Activated naive CD4-positive, alpha-beta T cell treated with anti-CD3 and anti-CD28 coated beads, Interleukin-2, amount 10 ng/mL, durations not matched to agents 7 days and 5 days (primary cell): ENCODE measurements at regions not wholly inside any gene's neighbourhood (a gene's known extent, or its start where the extent isn't known, plus 50 kb on each side); places are given as distances from the start of the nearest gene placed in this dataset.

Experiments used
- CTCF ChIA-PET: fragments of 350-600 bp; sonication (Branson Sonifier 250); formaldehyde crosslinking; loops from one replicate; lab custom pipeline; 2021; ENCODE audit warnings: antibody characterized with exemption; lab: Charles Lee
- DNase-seq: peaks from one replicate; pipeline ENCODE4 v3.0.0-alpha.2; 2020
- H3K27ac Mint-ChIP-seq: one replicate; pipeline ENCODE4 v1.8.0; 2021; ENCODE audit warnings: mild to moderate bottlenecking, moderate library complexity, mixed read lengths
- H3K27me3 Mint-ChIP-seq: one replicate; pipeline ENCODE4 v1.8.0; 2021; ENCODE audit warnings: mild to moderate bottlenecking, mixed read lengths
- H3K36me3 Mint-ChIP-seq: one replicate; pipeline ENCODE4 v1.8.0; 2021; ENCODE audit warnings: mixed read lengths
- H3K4me1 Mint-ChIP-seq: one replicate; pipeline ENCODE4 v1.8.0; 2021; ENCODE audit warnings: mixed read lengths
- H3K4me3 Mint-ChIP-seq: one replicate; pipeline ENCODE4 v1.8.0; 2021; ENCODE audit warnings: mild to moderate bottlenecking, moderate library complexity, mixed read lengths
- H3K9me3 Mint-ChIP-seq: one replicate; pipeline ENCODE4 v1.8.0; 2021; ENCODE audit warnings: mixed read lengths

- CTCF ChIA-PET, result no interaction called here
- Mint-ChIP-seq H3K4me3 (no peak overlapping the region), H3K36me3 (no peaks in the 10 kb centered on the region), H3K27me3 (no peaks in the 10 kb centered on the region), H3K4me1 (no peaks in the 10 kb centered on the region), H3K9me3 (no peaks in the 10 kb centered on the region), H3K27ac (no peak overlapping the region)
- no peak for DNase-seq
Observed at GRCh38 chr12:115419145-115419646, 735.2 kb upstream of the TBX3 start.

- Mint-ChIP-seq H3K27me3 (no peaks in the 10 kb centered on the region), H3K9me3 (no peaks in the 10 kb centered on the region), H3K4me1 (no peaks in the 10 kb centered on the region), H3K27ac (no peak overlapping the region), H3K36me3 (no peaks in the 10 kb centered on the region), H3K4me3 (no peak overlapping the region)
- CTCF ChIA-PET, result no interaction called here
- DNase-seq, result no peak
Observed at GRCh38 chr12:115417610-115418009, 733.6 kb upstream of the TBX3 start.

- Mint-ChIP-seq H3K27ac (no peak overlapping the region), H3K4me3 (no peak overlapping the region), H3K4me1 (no peaks in the 10 kb centered on the region), H3K27me3 (no peaks in the 10 kb centered on the region), H3K36me3 (no peaks in the 10 kb centered on the region), H3K9me3 (no peaks in the 10 kb centered on the region)
- CTCF ChIA-PET, result no interaction called here
- no peak for DNase-seq
Observed at GRCh38 chr12:115416869-115417268, 732.9 kb upstream of the TBX3 start.

- H3K27ac Mint-ChIP-seq, result no peak overlapping the region
- CTCF ChIA-PET, result no interaction called here
- H3K4me1 Mint-ChIP-seq, result no peaks in the 10 kb centered on the region
- no peaks in the 10 kb centered on the region for H3K36me3 Mint-ChIP-seq
- no peak for DNase-seq
- no peaks in the 10 kb centered on the region for H3K27me3 Mint-ChIP-seq
- no peak overlapping the region for H3K4me3 Mint-ChIP-seq
- peaks cover 2% of the 10 kb centered on the region for H3K9me3 Mint-ChIP-seq
Observed at GRCh38 chr12:115413626-115414025, 729.7 kb upstream of the TBX3 start.

- H3K4me1 Mint-ChIP-seq, result no peaks in the 10 kb centered on the region
- CTCF ChIA-PET, result no interaction called here
- no peaks in the 10 kb centered on the region for H3K27me3 Mint-ChIP-seq
- H3K4me3 Mint-ChIP-seq, result no peak overlapping the region
- no peak overlapping the region for H3K27ac Mint-ChIP-seq
- H3K36me3 Mint-ChIP-seq, result no peaks in the 10 kb centered on the region
- H3K9me3 Mint-ChIP-seq, result peaks cover 2% of the 10 kb centered on the region
- no peak for DNase-seq
Observed at GRCh38 chr12:115412831-115413230, 728.9 kb upstream of the TBX3 start.

GRCh38 chr12:115411121-115411520 lies 727.1 kb upstream of the TBX3 start:
- H3K4me3 Mint-ChIP-seq, result no peak overlapping the region
- DNase-seq, result no peak
- H3K36me3 Mint-ChIP-seq, result no peaks in the 10 kb centered on the region
- CTCF ChIA-PET, result no interaction called here
- H3K27ac Mint-ChIP-seq, result no peak overlapping the region
- no peaks in the 10 kb centered on the region for H3K4me1 Mint-ChIP-seq
- peaks cover 2% of the 10 kb centered on the region for H3K9me3 Mint-ChIP-seq
- no peaks in the 10 kb centered on the region for H3K27me3 Mint-ChIP-seq

GRCh38 chr12:115408642-115409041 lies 724.7 kb upstream of the TBX3 start:
- Mint-ChIP-seq H3K27ac (no peak overlapping the region), H3K27me3 (no peaks in the 10 kb centered on the region), H3K4me3 (no peak overlapping the region), H3K4me1 (no peaks in the 10 kb centered on the region), H3K36me3 (no peaks in the 10 kb centered on the region), H3K9me3 (peaks cover 5% of the 10 kb centered on the region)
- DNase-seq, result no peak
- CTCF ChIA-PET, result interaction anchor here (1.4 kb wide), 1 partner anchor 19 kb away, joined by 3 read pairs; no protein-coding TSS in a partner anchor

- Mint-ChIP-seq H3K36me3 (no peaks in the 10 kb centered on the region), H3K4me1 (no peaks in the 10 kb centered on the region), H3K27ac (no peak overlapping the region), H3K27me3 (no peaks in the 10 kb centered on the region), H3K9me3 (peaks cover 5% of the 10 kb centered on the region), H3K4me3 (no peak overlapping the region)
- no peak for DNase-seq
- CTCF ChIA-PET, result no interaction called here
Observed at GRCh38 chr12:115407723-115408122, 723.7 kb upstream of the TBX3 start.

GRCh38 chr12:115407036-115407435 lies 723.1 kb upstream of the TBX3 start:
- H3K4me3 Mint-ChIP-seq, result no peak overlapping the region
- CTCF ChIA-PET, result no interaction called here
- H3K36me3 Mint-ChIP-seq, result no peaks in the 10 kb centered on the region
- no peak for DNase-seq
- no peak overlapping the region for H3K27ac Mint-ChIP-seq
- peaks cover 7% of the 10 kb centered on the region for H3K9me3 Mint-ChIP-seq
- no peaks in the 10 kb centered on the region for H3K4me1 Mint-ChIP-seq
- no peaks in the 10 kb centered on the region for H3K27me3 Mint-ChIP-seq

- CTCF ChIA-PET, result no interaction called here
- DNase-seq, result no peak
- no peaks in the 10 kb centered on the region for H3K27me3 Mint-ChIP-seq
- H3K36me3 Mint-ChIP-seq, result no peaks in the 10 kb centered on the region
- no peak overlapping the region for H3K27ac Mint-ChIP-seq
- H3K9me3 Mint-ChIP-seq, result peaks cover 7% of the 10 kb centered on the region
- H3K4me3 Mint-ChIP-seq, result no peak overlapping the region
- no peaks in the 10 kb centered on the region for H3K4me1 Mint-ChIP-seq
Observed at GRCh38 chr12:115405471-115405860, 721.5 kb upstream of the TBX3 start.

GRCh38 chr12:115404761-115405470 lies 720.9 kb upstream of the TBX3 start:
- CTCF ChIA-PET, result no interaction called here
- Mint-ChIP-seq H3K36me3 (no peaks in the 10 kb centered on the region), H3K4me3 (no peak overlapping the region), H3K9me3 (peaks cover 7% of the 10 kb centered on the region), H3K27me3 (no peaks in the 10 kb centered on the region), H3K4me1 (no peaks in the 10 kb centered on the region), H3K27ac (no peak overlapping the region)
- no peak for DNase-seq

GRCh38 chr12:115403689-115404088 lies 719.7 kb upstream of the TBX3 start:
- no peak for DNase-seq
- no peaks in the 10 kb centered on the region for H3K4me1 Mint-ChIP-seq

GRCh38 chr12:115403253-115403652 lies 719.3 kb upstream of the TBX3 start:
- Mint-ChIP-seq H3K27ac (no peak overlapping the region), H3K36me3 (no peaks in the 10 kb centered on the region), H3K27me3 (no peaks in the 10 kb centered on the region), H3K4me3 (no peak overlapping the region), H3K4me1 (no peaks in the 10 kb centered on the region), H3K9me3 (peaks cover 8% of the 10 kb centered on the region)
- CTCF ChIA-PET, result no interaction called here
- no peak for DNase-seq

More at GRCh38 chr12:115403689-115404088, 719.7 kb upstream of the TBX3 start:
- no peak overlapping the region for H3K4me3 Mint-ChIP-seq
- CTCF ChIA-PET, result no interaction called here
- no peaks in the 10 kb centered on the region for H3K27me3 Mint-ChIP-seq
- H3K27ac Mint-ChIP-seq, result no peak overlapping the region
- peaks cover 7% of the 10 kb centered on the region for H3K9me3 Mint-ChIP-seq
- no peaks in the 10 kb centered on the region for H3K36me3 Mint-ChIP-seq

- H3K4me3 Mint-ChIP-seq, result no peak overlapping the region
- CTCF ChIA-PET, result no interaction called here
- no peaks in the 10 kb centered on the region for H3K36me3 Mint-ChIP-seq
- H3K27me3 Mint-ChIP-seq, result no peaks in the 10 kb centered on the region
- H3K9me3 Mint-ChIP-seq, result peaks cover 13% of the 10 kb centered on the region
- no peak for DNase-seq
- H3K27ac Mint-ChIP-seq, result no peak overlapping the region
- no peaks in the 10 kb centered on the region for H3K4me1 Mint-ChIP-seq
Observed at GRCh38 chr12:115402443-115403180, 718.6 kb upstream of the TBX3 start.

GRCh38 chr12:115401761-115402160 lies 717.8 kb upstream of the TBX3 start:
- Mint-ChIP-seq H3K4me1 (no peaks in the 10 kb centered on the region), H3K27ac (no peak overlapping the region), H3K36me3 (no peaks in the 10 kb centered on the region), H3K9me3 (peaks cover 20% of the 10 kb centered on the region), H3K27me3 (no peaks in the 10 kb centered on the region), H3K4me3 (no peak overlapping the region)
- CTCF ChIA-PET, result no interaction called here
- DNase-seq, result no peak
